ENCODE measurements at regions not wholly inside any gene's neighbourhood (a gene's known extent, or its start where the extent isn't known, plus 50 kb on each side); places are given as distances from the start of the nearest gene placed in this dataset.

DNA sequence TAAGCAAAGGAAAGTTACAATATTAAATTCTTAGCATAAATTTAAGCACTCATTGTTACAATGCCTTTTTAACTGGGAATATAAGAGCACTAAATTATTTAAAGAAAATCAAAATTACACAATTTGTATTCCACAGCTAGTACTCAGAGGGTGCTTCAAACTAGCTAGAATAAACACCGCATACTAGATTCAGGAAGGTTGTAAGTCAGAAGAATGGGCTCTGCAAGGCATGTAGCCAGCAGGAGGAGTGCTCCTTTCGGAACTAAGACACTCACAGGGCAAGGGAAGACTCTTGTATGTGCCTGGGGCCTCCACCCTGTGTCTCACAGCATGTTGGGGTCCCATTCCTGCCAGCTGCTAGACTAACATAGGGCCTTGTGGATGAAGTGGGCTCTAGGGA lies 327.7 kb upstream of the ALCAM start (continued):
- TF ChIP-seq CHD7 (IDR thresholded peaks at IDR 0.05; ENCODE audit: insufficient replicate concordance, low read length) (no peak), KDM4A (IDR thresholded peaks at IDR 0.05; ENCODE audit: low read depth, low read length, severe bottlenecking) (no peak), BACH1 (IDR thresholded peaks at IDR 0.05; ENCODE audit: low read length) (no peak), RNF2 (IDR thresholded peaks at IDR 0.05; ENCODE audit: borderline replicate concordance, low read depth, low read length, missing control alignments, poor library complexity, severe bottlenecking) (no peak), SP1 (IDR thresholded peaks at IDR 0.05; ENCODE audit: low read depth, low read length) (no peak), SP4 (IDR thresholded peaks at IDR 0.05; ENCODE audit: low read length) (no peak), BCL11A (IDR thresholded peaks at IDR 0.05; ENCODE audit: low read depth in 2 of 2, low read length in 2 of 2) (no peak), EP300 (IDR thresholded peaks at IDR 0.05; ENCODE audit: borderline replicate concordance in 1 of 2, low read depth in 2 of 2, low read length in 2 of 2) (no peak), SIN3A (conservative IDR thresholded peaks at IDR 0.05 in 1 of 2, IDR thresholded peaks at IDR 0.05 in 1 of 2; ENCODE audit: low read depth in 1 of 2, low read length in 2 of 2) (no peak), SAP30 (IDR thresholded peaks at IDR 0.05; ENCODE audit: insufficient read depth, insufficient replicate concordance, low read length) (no peak)
